NCI-H345 treated with DMSO at 0.1 percent for 48 hours (cell line): ENCODE measurements at regions not wholly inside any gene's neighbourhood (a gene's known extent, or its start where the extent isn't known, plus 50 kb on each side); places are given as distances from the start of the nearest gene placed in this dataset.
"Not testable (repeated sequence)": the region's sequence is repeated elsewhere in the genome, so short reads cannot be mapped to it uniquely, and the experiment has no call there.

ENCODE experiments used
- DNase-seq: peaks from one replicate; lab custom pipeline; 2025; ENCODE audit not compliant: unreplicated experiment; lab: John Stamatoyannopoulos, UW

- DNase-seq: no peak
Measured at GRCh38 chr6:156205678-156206077, 571.5 kb upstream of the ARID1B start.

- no peak for DNase-seq
Measured at GRCh38 chr6:156199182-156199581, 578.0 kb upstream of the ARID1B start.

GRCh38 chr6:156197513-156197912, 579.7 kb upstream of the ARID1B start:
- DNase-seq: no peak

GRCh38 chr6:156194981-156195380, 582.2 kb upstream of the ARID1B start:
- no peak for DNase-seq

GRCh38 chr6:156193381-156193780, 583.8 kb upstream of the ARID1B start:
- no peak for DNase-seq

- DNase-seq: no peak
Measured at GRCh38 chr6:156191895-156192294, 585.3 kb upstream of the ARID1B start.

GRCh38 chr6:156191390-156191789, 585.8 kb upstream of the ARID1B start:
- not testable (repeated sequence) for DNase-seq

- peak; percentile 93 for DNase-seq
Measured at GRCh38 chr6:156190270-156190669, 586.9 kb upstream of the ARID1B start.

GRCh38 chr6:156189714-156190113, 587.5 kb upstream of the ARID1B start:
- peak; percentile 51 for DNase-seq

GRCh38 chr6:156189195-156189594, 588.0 kb upstream of the ARID1B start:
- peak; percentile 40 for DNase-seq

GRCh38 chr6:156185113-156185512, 592.1 kb upstream of the ARID1B start:
- peak; percentile 45 for DNase-seq

- no peak for DNase-seq
Measured at GRCh38 chr6:156183678-156184077, 593.5 kb upstream of the ARID1B start.

- no peak for DNase-seq
Measured at GRCh38 chr6:156182356-156182755, 594.8 kb upstream of the ARID1B start.

GRCh38 chr6:156181506-156181905, 595.7 kb upstream of the ARID1B start:
- DNase-seq: no peak

GRCh38 chr6:156175971-156176421, 601.2 kb upstream of the ARID1B start:
- DNase-seq: peak; percentile 51

GRCh38 chr6:156175433-156175832, 601.7 kb upstream of the ARID1B start:
- no peak for DNase-seq

GRCh38 chr6:156174031-156174890, 602.9 kb upstream of the ARID1B start:
- no peak for DNase-seq

GRCh38 chr6:156169371-156169770, 607.8 kb upstream of the ARID1B start:
- no peak for DNase-seq

- DNase-seq: no peak
Measured at GRCh38 chr6:156167625-156168071, 609.5 kb upstream of the ARID1B start.

GRCh38 chr6:156167016-156167624, 610.1 kb upstream of the ARID1B start:
- DNase-seq: no peak

GRCh38 chr6:156166093-156166492, 611.1 kb upstream of the ARID1B start:
- DNase-seq: no peak

- no peak for DNase-seq
Measured at GRCh38 chr6:156164701-156165452, 612.3 kb upstream of the ARID1B start.
